Hepatocyte (in vitro differentiated cells): ENCODE measurements at regions not wholly inside any gene's neighbourhood (a gene's known extent, or its start where the extent isn't known, plus 50 kb on each side); places are given as distances from the start of the nearest gene placed in this dataset.

ENCODE experiments used
- EZH2 ChIP-seq: fragments of 200-600 bp; sonication (generic); IDR thresholded peaks from 2 replicates; pipeline ENCODE4 v1.6.1; 2016; ENCODE audit warnings: antibody characterized with exemption, mild to moderate bottlenecking, borderline replicate concordance
- EZH2phosphoT487 ChIP-seq: fragments of 200-600 bp; sonication (generic); IDR thresholded peaks from one replicate; pipeline ENCODE4 v1.6.1; 2018; ENCODE audit warnings: antibody characterized with exemption, mild to moderate bottlenecking, low read depth, moderate library complexity; ENCODE audit not compliant: unreplicated experiment, severe bottlenecking
- TF ChIP-seq, protein P1 (sequence below): fragments of 200-600 bp; sonication (generic); IDR thresholded peaks from 2 replicates; pipeline ENCODE4 v1.5.1; 2016; ENCODE audit warnings: antibody characterized with exemption, mild to moderate bottlenecking; ENCODE audit not compliant: poor library complexity

DNA sequence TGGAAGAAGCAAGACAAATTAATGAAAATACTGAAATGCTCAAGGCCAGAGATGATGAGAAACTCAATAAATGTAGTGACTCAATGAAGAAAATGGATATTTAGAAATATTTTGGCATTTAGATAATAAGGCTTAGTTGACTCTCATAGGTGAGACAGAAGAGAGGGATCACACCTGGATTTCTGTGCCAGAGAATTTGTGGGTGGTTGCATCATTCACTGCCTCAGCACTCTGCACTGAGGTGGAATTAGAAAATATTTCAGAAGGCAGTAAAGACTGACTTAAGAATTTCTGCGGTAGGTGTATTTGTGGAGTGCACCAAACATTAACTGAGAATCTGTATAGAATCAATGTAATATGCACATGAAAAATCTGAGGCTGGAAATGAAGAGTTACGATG, 848.3 kb upstream of the PCDH9 start:
- TF ChIP-seq, protein P1, sequence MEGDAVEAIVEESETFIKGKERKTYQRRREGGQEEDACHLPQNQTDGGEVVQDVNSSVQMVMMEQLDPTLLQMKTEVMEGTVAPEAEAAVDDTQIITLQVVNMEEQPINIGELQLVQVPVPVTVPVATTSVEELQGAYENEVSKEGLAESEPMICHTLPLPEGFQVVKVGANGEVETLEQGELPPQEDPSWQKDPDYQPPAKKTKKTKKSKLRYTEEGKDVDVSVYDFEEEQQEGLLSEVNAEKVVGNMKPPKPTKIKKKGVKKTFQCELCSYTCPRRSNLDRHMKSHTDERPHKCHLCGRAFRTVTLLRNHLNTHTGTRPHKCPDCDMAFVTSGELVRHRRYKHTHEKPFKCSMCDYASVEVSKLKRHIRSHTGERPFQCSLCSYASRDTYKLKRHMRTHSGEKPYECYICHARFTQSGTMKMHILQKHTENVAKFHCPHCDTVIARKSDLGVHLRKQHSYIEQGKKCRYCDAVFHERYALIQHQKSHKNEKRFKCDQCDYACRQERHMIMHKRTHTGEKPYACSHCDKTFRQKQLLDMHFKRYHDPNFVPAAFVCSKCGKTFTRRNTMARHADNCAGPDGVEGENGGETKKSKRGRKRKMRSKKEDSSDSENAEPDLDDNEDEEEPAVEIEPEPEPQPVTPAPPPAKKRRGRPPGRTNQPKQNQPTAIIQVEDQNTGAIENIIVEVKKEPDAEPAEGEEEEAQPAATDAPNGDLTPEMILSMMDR = no peak
- TF ChIP-seq EZH2 (no peak), EZH2phosphoT487 (no peak)
